Endothelial cell of umbilical vein (primary cell): ENCODE measurements at regions not wholly inside any gene's neighbourhood (a gene's known extent, or its start where the extent isn't known, plus 50 kb on each side); places are given as distances from the start of the nearest gene placed in this dataset.

Source experiments
- GATA2 ChIP-seq: IDR thresholded peaks from 2 replicates; pipeline ENCODE4 v1.7.0; 2011; ENCODE audit warnings: low read depth, mild to moderate bottlenecking, moderate library complexity, mixed read lengths, low read length; ENCODE audit not compliant: insufficient read length, insufficient read depth
- POLR2A ChIP-seq: IDR thresholded peaks from 2 replicates; pipeline ENCODE4 v1.6.1; 2012; ENCODE audit warnings: low read depth, mild to moderate bottlenecking, control low read depth, low read length
- TF ChIP-seq, protein P1 (sequence below), 2 donors: IDR thresholded peaks; 1 replicate in 1 of 2; 2 replicates in 1 of 2; pipeline ENCODE4 v1.5.1; 2011; ENCODE audit warnings: low read length in 2 of 2, mild to moderate bottlenecking in 2 of 2, moderate library complexity in 2 of 2, control low read depth in 1 of 2, inconsistent platforms in 1 of 2, low read depth in 1 of 2; ENCODE audit not compliant: insufficient read depth in 1 of 2; ENCODE audit errors: extremely low read depth in 1 of 2
- TF ChIP-seq, protein P2 (sequence below): IDR thresholded peaks from 2 replicates; pipeline ENCODE4 v1.6.1; 2011; ENCODE audit not compliant: insufficient read depth, insufficient read length

DNA sequence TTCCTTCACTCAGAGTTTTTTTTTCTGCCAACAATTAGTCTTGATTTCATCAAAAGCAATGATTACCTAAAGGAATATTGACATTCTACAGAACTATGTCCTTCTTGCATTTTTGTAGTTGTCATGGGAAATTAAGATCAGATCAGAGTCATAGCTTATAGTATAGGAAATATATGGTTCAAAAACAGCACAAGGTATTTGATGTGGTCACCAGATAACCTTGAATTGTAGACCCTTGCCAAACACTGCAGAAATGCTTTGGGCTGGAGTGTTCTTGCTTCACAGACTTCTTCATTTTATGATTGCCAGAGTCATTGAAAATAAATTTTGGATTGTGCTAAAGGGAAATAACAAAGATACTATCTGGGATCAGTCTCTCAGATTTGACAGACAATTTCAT lies 103.7 kb downstream of the AKAP11 start:
- TF ChIP-seq, protein P1, sequence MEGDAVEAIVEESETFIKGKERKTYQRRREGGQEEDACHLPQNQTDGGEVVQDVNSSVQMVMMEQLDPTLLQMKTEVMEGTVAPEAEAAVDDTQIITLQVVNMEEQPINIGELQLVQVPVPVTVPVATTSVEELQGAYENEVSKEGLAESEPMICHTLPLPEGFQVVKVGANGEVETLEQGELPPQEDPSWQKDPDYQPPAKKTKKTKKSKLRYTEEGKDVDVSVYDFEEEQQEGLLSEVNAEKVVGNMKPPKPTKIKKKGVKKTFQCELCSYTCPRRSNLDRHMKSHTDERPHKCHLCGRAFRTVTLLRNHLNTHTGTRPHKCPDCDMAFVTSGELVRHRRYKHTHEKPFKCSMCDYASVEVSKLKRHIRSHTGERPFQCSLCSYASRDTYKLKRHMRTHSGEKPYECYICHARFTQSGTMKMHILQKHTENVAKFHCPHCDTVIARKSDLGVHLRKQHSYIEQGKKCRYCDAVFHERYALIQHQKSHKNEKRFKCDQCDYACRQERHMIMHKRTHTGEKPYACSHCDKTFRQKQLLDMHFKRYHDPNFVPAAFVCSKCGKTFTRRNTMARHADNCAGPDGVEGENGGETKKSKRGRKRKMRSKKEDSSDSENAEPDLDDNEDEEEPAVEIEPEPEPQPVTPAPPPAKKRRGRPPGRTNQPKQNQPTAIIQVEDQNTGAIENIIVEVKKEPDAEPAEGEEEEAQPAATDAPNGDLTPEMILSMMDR (IDR thresholded peaks at IDR 0.05; ENCODE audit: extremely low read depth in 1 of 2, insufficient read depth in 1 of 2, low read depth in 1 of 2, low read length in 2 of 2) = no peak
- TF ChIP-seq POLR2A (no peak), GATA2 (no peak)
- TF ChIP-seq, protein P2, sequence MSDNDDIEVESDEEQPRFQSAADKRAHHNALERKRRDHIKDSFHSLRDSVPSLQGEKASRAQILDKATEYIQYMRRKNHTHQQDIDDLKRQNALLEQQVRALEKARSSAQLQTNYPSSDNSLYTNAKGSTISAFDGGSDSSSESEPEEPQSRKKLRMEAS = no peak
